ENCODE measurements at regions not wholly inside any gene's neighbourhood (a gene's known extent, or its start where the extent isn't known, plus 50 kb on each side); places are given as distances from the start of the nearest gene placed in this dataset.
A peak's percentile ranks its signal among the peaks of the same experiment; 100 is the strongest.
"Not testable (repeated sequence)": the region's sequence is repeated elsewhere in the genome, so short reads cannot be mapped to it uniquely, and the experiment has no call there.

DNA sequence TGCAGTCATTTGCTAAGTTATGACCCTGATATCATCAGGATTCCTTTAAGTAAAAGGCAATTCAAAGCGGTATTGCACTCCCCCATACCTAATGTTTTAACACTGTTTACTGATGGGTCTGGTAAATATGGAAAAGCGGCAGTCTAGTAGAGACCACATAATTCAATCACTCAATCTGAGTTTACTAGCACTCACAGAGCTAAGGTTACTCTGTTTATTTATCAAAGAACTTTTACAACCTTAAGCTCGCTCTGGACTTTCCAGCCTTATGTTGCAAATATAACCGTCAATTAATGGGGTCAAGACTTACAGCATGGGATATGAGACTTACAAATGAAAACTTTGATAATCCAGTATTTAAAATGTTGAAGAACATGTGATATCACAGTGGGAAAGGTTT lies 124.5 kb upstream of the ZCCHC13 start:
- no peak for DNase-seq

DNA sequence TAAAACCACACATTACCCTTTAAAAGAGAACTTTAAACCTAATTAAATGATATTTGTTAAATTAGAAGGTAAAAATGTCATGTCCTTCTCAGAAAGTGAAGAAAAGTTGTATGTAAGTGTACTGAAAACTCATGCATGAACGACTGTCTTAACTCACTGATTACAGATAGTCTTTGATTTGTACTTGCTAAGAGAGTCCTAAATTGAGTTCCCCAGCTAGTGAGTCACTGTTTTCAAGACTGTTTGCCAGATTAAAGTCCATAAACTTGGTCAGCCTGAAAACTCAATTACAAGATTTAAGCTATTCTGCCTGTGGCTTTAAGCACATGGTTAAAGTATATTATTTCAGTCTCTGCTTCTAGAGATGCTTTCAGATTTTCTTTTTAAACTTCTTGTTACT lies 124.9 kb upstream of the ZCCHC13 start:
- no peak for DNase-seq

DNA sequence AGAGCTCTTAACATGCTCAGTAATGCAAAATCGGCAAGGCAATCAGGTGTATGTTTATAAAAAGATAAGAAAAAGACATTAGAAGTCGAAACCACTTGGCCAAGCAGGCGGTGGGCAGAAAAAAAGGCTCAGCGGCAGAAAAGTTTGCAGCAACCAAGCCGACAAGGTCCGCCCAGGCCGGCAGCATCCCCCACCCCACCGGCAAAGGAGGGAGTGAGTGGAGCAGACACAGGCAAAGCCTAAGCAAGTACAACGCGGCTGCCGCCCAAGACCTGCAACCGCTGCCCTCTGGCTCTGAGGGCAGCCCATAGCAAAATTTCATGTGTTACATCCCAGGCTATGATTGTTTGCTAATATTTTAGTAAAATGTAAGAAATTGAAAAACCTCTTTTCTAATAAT lies 125.4 kb upstream of the ZCCHC13 start:
- no peak for DNase-seq

DNA sequence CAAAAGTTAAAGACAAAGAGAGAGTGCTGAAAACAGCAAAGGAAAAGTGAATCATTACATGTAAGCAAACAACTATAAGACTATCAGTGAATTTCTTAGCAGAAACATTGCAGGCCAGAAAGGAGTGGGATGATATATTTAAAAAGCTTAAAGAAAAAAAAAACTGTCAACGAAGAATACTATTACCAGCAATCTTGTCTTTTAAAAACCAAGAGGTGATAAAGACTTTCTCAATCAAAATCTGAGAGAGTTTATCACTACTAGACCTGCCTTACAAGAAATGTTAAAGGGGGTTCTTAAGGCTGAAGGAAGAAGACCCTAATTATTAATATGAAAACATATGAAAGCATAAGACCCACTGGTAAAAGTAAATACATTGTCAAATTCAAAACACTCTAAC lies 132.5 kb upstream of the ZCCHC13 start:
- no peak for DNase-seq

DNA sequence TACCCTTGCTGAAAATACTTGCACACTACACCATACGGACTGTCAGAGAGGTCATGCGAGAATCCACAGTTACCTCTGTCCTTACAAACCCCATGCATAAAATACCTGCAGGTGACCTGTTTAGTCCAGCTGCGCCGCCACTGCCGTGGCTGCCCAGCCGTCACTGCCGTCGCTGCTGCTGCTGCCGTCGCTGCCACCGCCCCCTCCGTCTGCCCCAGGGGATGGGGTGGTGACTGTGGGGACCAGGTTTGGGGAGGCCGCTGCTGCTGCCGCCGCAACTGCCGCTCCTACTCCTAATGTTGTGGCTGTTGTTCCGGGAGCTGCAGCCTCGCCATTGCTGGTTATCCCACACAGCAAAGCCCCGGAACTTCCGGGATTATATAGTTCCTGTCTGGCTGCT lies 141.8 kb upstream of the ZCCHC13 start:
- DNase-seq, result no peak

DNA sequence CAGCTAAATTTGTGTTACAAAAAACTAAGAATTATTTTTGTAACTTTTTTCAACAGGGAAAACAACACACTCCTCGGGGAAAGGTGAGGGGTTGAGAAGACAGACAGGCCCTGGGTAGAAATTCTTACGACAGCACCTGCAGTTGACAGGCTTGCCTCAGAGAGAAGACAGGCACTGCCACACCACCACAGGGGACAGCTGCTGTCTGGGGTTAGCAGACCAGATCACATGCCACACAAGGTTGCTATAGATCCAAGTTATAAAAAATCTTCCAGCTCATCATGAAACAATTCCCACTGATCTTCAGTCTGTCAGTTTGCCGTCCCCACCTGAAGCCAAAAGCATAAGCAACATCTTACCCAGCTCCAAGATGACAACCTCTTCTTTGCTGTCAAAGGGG lies 143.2 kb upstream of the ZCCHC13 start:
- DNase-seq, result no peak

DNA sequence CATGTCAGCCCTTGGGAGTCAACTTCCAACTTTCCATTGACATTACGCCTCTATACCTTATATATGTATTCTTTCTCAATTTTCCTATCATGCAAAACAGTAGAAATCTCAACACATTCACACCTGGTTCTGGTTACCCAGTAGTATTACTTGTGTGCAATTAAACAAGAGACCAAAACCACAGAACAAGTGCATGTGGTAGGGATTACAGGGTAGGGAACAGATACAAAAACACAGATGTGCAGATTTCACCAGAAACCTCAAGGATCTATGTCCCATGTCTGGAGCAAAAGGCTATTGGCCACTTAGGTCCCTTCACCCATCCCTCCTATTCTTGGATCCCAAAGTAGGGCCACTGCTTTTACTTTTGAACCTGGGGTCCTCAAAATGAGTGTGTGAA lies 143.6 kb upstream of the ZCCHC13 start:
- DNase-seq, result no peak

DNA sequence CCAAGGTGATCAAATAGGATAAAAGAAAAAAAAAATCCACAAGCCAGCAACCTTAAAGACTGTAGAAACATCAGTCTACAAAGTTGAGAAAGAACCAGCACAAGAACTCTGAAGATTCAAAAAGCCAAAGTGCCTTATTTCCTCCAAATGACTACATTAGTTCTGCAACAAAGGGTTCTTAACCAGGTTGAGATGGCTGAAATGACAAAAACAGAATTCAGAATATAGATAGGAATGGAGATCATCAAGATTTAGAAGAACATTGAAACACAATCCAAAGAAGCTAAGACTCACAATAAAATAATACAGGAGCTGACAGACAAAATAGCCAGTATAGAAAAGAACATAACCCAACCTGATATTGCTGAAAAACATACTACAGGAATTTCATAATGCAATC lies 156.5 kb upstream of the ZCCHC13 start:
- DNase-seq, result no peak

DNA sequence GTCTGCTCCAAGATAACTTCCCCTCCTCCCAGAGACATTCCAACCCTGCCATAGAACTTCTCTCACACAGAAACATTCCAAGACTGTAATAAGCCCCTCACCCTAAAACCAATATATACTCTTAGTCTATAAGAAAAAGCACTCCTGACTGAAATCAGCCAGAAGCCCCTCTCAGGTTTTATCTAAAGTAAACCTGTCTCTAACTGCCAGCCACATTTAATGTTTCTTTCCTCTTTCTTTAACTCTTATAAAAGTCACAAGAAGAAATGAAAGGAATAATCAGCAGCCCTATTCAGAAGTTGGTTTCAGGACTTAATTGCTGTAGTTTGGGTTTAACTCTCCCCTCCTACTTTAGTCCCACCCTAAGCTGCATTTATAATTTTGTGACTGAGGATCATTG lies 165.0 kb upstream of the ZCCHC13 start:
- DNase-seq, result no peak

DNA sequence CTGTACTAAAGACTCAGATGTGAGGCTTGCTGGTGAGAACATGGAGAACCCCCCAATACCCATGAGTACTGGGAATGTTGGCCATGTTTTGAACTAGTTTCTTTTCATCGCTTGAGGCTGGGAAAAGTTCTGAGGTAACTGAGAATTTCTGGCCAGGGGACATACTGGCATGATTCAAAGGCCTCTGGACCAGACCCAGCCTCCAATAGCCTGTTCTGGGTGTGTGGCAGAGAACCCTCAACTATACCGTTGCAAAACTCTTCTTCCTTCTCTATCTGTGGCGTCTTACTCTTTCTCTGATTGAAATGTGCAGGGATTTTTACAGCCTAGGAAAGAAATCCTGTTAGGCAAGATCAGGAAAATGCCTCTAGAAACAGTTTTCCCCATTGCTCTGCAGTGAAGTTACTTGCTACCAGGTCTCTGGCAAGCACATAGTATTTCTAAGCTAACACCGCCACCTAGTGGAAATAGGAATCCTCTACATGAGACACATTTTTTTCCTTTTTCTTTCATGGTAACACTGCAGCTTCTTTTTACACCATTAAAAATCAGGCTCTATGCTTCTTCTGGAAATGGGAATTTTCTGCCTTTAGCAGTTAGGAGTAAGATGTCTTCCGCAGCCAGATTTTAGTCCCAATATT lies 170.7 kb upstream of the ZCCHC13 start:
- DNase-seq, result peak; percentile 16

DNA sequence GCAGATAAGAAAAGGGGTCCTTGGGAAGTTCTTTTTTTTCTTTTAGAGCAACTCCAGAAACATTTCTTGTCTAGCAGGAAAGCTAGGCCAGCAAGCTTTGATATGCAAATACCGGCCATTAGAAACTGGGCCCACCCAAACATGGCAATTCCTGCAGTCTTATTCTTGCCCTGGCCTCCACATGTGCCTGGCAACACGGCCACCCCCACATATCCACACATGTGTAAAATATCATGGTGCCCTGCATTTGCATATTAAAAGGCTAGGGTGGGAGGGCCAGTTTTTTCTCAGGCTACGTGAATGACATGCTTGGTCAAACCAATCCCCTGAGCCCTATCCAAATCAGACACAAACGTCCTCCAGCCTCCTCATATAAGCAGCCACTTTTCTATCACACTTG lies 171.7 kb upstream of the ZCCHC13 start:
- DNase-seq, result no peak

DNA sequence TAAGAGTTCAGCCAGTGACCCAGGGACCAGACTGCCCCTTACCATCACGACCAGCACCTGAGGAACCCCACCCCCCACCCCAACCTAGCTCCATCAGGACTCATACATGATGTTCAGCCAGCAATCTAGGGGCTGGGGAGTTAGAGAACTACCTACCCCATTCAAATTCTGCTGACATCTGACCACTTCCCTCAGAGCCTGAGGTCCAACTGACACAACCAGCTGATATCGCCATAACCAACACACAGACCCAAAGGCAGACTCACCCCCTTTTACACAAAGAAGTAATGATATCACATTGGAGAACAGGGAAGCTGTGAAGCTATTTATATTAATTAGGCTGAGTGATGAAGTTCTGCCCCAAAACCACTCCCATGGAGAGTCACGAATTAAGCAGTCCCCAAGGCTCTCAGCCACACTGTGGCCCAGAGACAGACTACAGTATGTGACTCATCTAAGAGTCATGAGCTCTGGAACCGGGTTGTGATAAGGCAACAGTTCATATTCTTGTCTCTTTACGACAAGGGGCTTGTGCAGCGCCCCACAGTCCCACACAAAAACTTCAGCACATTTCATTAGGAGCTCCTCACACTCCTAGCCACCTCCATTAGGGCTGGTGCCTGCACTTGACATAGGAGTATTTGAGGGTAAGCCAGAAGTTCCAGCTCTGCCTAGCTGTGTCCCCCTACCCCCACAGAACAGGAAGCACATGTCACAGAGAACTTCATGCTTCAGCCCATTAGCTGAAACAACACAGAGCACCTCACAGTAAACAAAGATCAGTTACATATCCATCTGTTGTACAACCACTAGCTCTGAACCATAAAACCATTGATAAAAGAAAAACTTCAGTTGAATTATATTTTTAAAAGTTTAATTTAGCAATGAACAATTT lies 184.7 kb upstream of the ZCCHC13 start:
- no peak for DNase-seq

DNA sequence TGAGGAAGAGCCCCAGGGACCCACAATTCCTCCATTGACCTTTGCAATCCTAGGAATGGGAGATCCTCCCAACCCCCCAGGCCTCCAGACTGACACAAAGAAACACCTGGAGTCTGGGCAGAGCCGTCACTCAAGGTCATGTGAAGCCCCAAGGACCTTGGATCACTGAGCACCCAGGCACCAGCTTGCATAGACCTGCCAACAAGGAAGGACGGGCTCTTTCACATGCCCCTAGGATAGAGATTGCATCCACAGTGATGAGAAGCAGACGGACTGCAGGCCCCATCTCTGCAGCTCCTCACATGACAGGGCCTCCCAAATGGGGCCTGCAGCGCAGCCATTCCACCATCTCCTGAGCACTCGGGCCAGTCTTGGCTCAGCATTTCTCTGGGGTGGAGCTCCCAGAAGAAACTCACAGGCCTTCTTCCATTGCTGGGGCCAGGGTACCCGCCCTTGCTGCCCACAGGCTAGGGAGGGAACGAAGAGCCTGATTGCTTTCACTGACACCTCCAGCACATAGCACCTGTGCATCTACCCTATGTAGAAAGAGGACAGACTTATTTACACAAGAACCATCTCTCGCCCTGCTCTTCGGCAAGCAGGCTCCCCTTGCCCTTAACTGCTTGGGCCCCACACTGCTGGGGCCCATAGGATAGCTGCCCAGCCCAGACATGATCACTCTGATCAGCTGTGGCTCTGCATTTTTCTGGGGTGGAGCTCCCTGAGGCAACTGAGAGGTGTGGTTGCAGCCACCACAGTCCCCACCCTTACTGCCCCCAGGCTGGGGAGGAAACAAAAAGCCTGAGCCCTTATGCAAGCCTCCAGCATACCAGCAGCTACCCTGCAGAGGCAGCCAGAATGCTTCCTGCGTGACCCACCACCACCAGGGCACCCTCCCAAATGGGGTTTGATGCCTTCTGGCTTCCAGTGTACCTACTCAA lies 185.7 kb upstream of the ZCCHC13 start:
- no peak for DNase-seq

DNA sequence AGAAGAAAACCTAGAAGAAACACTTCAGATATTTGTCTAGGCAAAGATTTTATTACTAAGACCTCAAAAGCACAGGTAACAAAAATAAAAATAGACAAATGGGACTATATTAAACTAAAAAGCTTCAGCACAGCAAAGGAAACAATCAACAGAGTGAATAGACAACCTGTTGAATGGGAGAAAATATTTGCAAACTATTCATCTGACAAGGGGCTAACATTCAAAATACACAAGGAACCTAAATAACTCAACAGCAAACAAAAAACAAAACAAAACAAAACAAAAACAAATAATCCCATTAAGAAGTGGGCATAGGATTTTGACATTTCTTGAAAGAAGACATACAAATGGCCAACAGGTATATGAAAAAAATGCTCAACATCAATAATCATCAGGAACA lies 192.7 kb upstream of the ZCCHC13 start:
- no peak for DNase-seq

DNA sequence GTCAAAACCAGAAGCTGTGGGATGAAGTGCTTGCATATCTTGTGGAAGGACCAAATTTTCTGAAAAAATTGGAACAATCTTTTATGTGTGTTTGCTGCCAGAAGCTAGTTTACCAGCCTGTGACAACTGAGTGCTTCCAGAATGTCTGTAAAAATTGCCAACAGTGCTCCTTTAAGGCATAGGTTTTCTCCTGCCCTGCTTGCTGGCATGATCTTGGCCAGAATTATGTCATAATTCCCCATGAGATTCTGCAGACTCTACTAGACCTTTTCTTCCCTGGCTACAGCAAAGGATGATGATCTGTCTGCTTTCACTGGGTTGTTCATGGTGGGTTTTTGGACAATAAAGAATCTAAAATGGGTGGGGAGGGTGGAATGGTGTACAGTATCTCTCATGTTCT lies 196.3 kb upstream of the ZCCHC13 start:
- no peak for DNase-seq

DNA sequence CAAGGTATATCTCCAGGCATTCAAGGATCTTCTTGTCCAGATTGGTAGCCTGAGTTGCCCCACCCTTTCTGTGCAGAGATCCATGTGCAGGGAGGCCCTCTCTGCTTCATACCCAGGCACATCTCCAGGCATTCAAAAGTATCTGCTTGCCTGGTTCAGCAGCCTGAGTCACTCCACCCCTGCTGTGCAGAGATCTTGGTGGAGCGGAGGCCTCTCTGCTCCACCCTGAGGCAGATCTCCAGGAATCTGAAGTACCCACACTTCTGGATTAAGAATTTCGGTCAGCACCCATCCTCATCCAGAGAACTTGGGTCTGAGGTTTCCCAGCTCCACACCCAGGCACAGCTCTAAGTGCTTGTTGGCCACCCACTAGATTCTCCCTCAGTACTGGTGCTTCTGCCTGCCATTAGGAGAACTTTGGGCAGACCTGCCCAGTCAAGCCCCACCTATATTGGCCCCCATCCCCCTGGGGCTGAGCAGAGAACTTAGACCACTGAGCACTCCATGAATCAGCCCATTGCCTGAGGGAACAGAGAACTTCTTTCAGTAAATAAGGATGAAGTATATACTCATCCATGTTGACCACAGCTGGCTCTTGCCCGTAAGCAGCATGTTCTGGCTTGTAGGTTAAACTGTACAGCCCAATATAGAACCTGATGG lies 199.5 kb upstream of the ZCCHC13 start:
- DNase-seq, result no peak

DNA sequence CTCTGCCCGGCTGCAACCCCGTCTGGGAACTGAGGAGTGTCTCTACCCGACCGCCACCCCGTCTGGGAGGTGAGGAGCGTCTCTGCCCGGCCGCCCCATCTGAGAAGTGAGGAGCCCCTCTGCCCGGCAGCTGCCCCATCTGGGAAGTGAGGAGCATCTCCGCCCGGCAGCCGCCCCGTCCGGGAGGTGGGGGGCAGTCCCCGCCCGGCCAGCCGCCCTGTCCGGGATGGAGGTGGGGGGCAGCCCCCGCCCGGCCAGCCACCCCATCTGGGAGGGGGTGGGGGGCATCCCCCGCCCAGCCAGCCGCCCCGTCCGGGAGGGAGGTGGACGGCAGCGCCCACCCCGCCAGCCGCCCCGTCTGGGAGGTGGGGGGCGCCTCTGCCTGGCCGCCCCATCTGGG lies 205.6 kb upstream of the ZCCHC13 start:
- not testable (repeated sequence) for DNase-seq

DNA sequence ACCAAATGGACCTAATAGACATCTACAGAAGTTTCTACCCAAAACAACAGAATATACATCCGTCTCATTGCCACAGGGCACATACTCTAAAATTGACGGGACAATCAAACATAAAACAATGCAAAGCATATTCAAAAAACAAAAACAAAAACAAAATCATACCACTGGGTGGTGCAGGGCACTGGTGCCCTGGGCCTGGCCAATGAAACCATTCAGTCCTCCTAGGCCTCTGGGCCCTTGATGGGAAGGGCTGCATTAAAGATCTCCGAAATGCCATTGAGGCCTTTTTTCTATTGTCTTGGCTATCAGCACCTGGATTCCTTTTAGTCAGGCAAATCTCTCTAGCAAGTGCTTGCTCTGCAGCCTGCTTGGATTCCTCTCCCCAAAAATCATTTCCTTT lies 213.9 kb upstream of the ZCCHC13 start:
- no peak for DNase-seq

DNA sequence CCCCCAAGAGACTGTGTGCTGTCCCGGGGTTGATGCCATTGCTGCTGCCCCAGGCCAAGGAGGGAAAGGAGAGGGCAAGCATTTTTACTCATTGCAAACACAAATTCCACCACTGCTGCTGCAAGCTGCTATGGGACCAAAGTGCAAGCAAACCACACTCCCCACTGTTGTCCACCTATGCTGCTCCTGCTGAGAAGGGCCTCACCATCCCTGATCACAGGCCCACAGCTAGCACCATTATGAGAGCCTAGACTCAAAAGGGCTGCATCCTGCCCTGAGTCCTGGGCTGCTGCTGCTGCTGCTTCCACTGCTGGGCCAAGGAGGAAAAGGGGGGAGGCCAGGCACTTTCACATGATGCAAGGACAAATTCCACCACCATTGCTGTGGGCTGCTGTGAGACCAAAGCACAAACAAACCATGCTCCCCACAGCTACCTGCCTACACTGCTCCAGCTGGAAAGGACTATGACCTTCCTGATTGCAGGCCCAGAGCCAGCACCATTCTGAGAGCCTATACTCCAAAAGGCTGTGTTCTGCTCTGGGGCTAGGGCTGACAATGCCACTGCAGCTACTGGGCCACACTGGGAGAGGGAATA lies 218.2 kb upstream of the ZCCHC13 start:
- no peak for DNase-seq

DNA sequence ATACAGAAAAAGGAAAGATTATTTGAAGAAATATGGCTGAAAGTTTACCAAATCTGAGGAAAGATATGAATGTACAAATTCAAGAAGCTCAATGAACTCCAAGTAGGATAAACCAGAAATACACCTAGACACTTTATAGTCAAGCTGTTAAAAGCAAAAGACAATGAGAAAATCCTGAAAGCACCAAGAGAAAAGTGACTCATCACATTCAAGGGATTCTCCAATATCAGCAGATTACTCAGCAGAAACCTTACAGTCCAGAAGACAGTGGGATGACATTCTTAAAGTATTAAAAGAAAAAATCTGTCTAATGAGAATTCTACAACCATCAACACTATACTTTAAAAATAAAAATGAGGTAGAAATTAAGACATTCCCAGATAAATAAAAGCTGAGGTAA lies 223.8 kb upstream of the ZCCHC13 start:
- no peak for DNase-seq

DNA sequence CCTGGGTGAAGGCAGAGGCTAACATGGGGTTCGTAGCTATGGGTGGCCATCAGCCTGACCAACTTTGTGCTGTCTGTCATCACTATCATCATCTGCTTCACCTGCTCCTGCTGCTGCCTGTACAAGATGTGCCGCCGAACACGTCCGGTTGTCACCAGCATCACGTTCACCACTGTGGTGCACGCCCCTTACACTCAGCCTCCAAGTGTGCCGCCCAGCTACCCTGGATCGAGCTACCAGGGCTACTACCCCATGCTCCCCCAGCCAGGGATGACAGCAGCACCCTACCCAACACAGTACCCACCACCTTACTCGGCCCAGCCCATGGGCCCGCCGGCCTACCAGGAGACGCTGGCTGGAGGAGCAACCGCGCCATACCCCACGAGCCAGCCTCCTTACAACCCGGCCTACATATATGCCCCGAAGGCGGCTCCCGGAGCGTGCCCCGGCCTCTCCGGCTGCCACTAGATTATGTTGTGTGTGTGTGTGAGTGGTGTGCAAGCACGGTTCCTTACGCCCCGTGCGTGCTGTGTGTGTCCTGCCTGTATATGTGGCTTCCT lies 213.4 kb upstream of the XIST start:
- DNase-seq, result no peak
